MM.1S (cell line): ENCODE measurements at regions not wholly inside any gene's neighbourhood (a gene's known extent, or its start where the extent isn't known, plus 50 kb on each side); places are given as distances from the start of the nearest gene placed in this dataset.

Experiments
- EZH2 ChIP-seq: fragments of 300-600 bp; sonication (generic); optimal IDR thresholded peaks from 2 replicates; pipeline ENCODE3; 2017; ENCODE audit warnings: low read depth, mild to moderate bottlenecking, antibody characterized with exemption, low read length, mixed read lengths
- TF ChIP-seq, protein P1 (sequence below): fragments of 300-600 bp; sonication (generic); IDR thresholded peaks from 2 replicates; pipeline ENCODE4 v1.5.1; 2016; ENCODE audit warnings: antibody characterized with exemption, low read length, mixed read lengths

DNA sequence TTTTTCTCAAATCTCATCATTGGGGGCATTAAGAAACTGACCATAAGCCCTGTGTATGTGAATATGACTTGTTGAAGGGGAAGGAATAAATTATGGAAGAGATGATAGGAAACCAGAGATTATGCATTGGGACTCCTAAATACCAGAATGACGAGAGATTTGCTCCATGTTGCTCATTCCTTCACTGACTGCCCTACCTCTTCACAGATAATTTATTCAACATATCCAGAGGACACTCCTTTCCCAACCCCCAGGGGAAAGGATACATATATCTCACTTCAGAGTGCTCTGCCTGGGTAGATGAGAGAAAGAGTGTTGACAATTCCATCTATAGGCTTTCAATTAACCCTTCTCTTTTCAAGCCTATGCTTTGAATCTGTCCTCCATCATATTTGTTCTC, 145.3 kb upstream of the RHOBTB1 start:
- TF ChIP-seq, protein P1, sequence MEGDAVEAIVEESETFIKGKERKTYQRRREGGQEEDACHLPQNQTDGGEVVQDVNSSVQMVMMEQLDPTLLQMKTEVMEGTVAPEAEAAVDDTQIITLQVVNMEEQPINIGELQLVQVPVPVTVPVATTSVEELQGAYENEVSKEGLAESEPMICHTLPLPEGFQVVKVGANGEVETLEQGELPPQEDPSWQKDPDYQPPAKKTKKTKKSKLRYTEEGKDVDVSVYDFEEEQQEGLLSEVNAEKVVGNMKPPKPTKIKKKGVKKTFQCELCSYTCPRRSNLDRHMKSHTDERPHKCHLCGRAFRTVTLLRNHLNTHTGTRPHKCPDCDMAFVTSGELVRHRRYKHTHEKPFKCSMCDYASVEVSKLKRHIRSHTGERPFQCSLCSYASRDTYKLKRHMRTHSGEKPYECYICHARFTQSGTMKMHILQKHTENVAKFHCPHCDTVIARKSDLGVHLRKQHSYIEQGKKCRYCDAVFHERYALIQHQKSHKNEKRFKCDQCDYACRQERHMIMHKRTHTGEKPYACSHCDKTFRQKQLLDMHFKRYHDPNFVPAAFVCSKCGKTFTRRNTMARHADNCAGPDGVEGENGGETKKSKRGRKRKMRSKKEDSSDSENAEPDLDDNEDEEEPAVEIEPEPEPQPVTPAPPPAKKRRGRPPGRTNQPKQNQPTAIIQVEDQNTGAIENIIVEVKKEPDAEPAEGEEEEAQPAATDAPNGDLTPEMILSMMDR = no peak
- no peak for TF ChIP-seq EZH2
